ENCODE measurements at regions not wholly inside any gene's neighbourhood (a gene's known extent, or its start where the extent isn't known, plus 50 kb on each side); places are given as distances from the start of the nearest gene placed in this dataset.
"Not testable (repeated sequence)": the region's sequence is repeated elsewhere in the genome, so short reads cannot be mapped to it uniquely, and the experiment has no call there.

DNA sequence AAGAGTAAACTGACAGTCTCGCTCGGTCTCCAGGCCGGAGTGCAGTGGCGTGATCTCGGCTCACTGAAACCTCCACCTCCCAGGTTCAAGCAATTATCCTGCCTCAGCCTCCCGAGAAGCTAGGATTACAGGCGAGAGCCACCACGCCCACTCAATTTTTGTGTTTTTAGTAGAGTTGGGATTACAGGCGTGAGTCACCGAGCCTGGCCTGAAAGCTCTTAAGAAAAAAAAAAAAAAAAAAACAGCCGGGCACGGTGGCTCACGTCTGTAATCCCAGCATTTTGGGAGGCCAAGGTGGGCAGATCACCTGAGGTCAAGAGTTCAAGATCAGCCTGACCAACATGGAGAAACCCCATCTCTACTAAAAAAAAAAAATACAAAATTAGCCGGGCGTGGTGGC, 55.3 kb upstream of the THOC2 start:
- ChIA-PET SMC1A (ENCODE audit: uncharacterized antibody, unreplicated experiment) (interaction anchor here (1.0 to 1.7 kb wide), 2 partner anchors 10 to 45 kb away, joined by 5 to 6 read pairs; no protein-coding TSS in a partner anchor), POLR2A (interaction anchor here (0.6 kb wide), 1 partner anchor 15 kb away, joined by 3 read pairs; no protein-coding TSS in a partner anchor), RAD21 (ENCODE audit: unreplicated experiment) (interaction anchor here (2.7 kb wide), 1 partner anchor 45 kb away, joined by 6 read pairs; no protein-coding TSS in a partner anchor), CTCF (interaction anchor here (0.6 to 2.8 kb wide), 2 partner anchors 10 to 777 kb away, joined by 3 to 10 read pairs; no protein-coding TSS in a partner anchor)
- 69% methylated on average over 13 of the region's 15 CpGs for WGBS (ENCODE audit: insufficient coverage, insufficient replicate concordance, low lambda C conversion rate, missing lambda C conversion rate)
- H3K9ac ChIP-seq (ENCODE audit: control insufficient read depth, insufficient read depth, low read length); H3K9me3 ChIP-seq (replicated peaks; ENCODE audit: control insufficient read depth, insufficient read depth, low read length); FAIRE-seq; in situ Hi-C loops (cut with MboI); H3K4me1 ChIP-seq (ENCODE audit: control insufficient read depth, insufficient read depth, low read length); H3K27me3 ChIP-seq (replicated peaks in 1 of 2; ENCODE audit: control insufficient read depth in 2 of 2, insufficient read depth in 2 of 2, low read length in 1 of 2); H4K20me1 ChIP-seq (ENCODE audit: control insufficient read depth, insufficient read depth); ATAC-seq; H3K4me3 ChIP-seq; DNase-seq (ENCODE audit: low read depth, low spot score); BruUV-seq (replicated peaks); H3K4me2 ChIP-seq (ENCODE audit: control insufficient read depth, insufficient read depth); H3K27ac ChIP-seq (ENCODE audit: control insufficient read depth, insufficient read depth); H3K79me2 ChIP-seq (ENCODE audit: control insufficient read depth, insufficient read depth, low read length); H3K36me3 ChIP-seq (ENCODE audit: control insufficient read depth in 2 of 2, insufficient read depth in 2 of 2, low read length in 1 of 2); H2AFZ ChIP-seq (ENCODE audit: control insufficient read depth, low read depth, low read length): not testable (repeated sequence)
- intact Hi-C loops (cut with micrococcal nuclease; ENCODE audit: unreplicated experiment): loop anchor here (5.0 kb wide), 1 partner anchor 149 kb away; no protein-coding TSS in a partner anchor

DNA sequence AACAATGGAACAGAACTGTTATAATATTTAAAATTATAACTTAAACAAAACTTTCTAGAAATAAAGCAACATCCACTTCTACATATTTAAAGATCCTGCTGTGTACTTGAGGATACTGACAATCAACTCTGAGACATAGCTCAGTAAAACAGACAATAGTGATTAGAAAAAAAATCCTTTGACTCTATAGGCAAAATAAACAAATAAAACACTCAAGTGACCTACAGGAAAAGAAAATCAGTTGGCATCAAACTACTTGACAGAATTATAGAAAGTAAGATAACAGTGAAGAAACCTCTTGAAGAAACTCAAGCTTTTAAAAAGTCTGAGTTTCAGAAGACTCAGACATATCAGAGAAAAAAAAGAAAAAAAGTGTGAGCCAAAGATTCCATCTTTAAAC, 55.9 kb upstream of the THOC2 start:
- Histone ChIP-seq H3K4me2 (ENCODE audit: control insufficient read depth, insufficient read depth) (no peak overlapping the region), H2AFZ (ENCODE audit: control insufficient read depth, low read depth, low read length) (no peak overlapping the region), H3K4me3 (no peak overlapping the region), H3K4me1 (ENCODE audit: control insufficient read depth, insufficient read depth, low read length) (no peaks in the 10 kb centered on the region), H3K27ac (ENCODE audit: control insufficient read depth, insufficient read depth) (no peak overlapping the region), H3K36me3 (ENCODE audit: control insufficient read depth in 2 of 2, insufficient read depth in 2 of 2, low read length in 1 of 2) (no peaks in the 10 kb centered on the region), H3K27me3 (replicated peaks in 1 of 2; ENCODE audit: control insufficient read depth in 2 of 2, insufficient read depth in 2 of 2, low read length in 1 of 2) (no peaks in the 10 kb centered on the region), H4K20me1 (ENCODE audit: control insufficient read depth, insufficient read depth) (no peaks in the 10 kb centered on the region), H3K79me2 (ENCODE audit: control insufficient read depth, insufficient read depth, low read length) (no peaks in the 10 kb centered on the region), H3K9ac (ENCODE audit: control insufficient read depth, insufficient read depth, low read length) (no peak overlapping the region), H3K9me3 (replicated peaks; ENCODE audit: control insufficient read depth, insufficient read depth, low read length) (no peaks in the 10 kb centered on the region)
- RAD21 ChIA-PET (ENCODE audit: unreplicated experiment): no interaction called here
- ATAC-seq (no peak), DNase-seq (ENCODE audit: low read depth, low spot score) (no peak), FAIRE-seq (no peak)
- BruUV-seq (replicated peaks): no TSS peak
- SMC1A ChIA-PET (ENCODE audit: uncharacterized antibody, unreplicated experiment): interaction anchor here (1.0 to 1.7 kb wide), 2 partner anchors 11 to 44 kb away, joined by 5 to 6 read pairs; no protein-coding TSS in a partner anchor
- CTCF ChIA-PET: interaction anchor here (0.9 to 2.8 kb wide), 2 partner anchors 11 to 45 kb away, joined by 3 to 10 read pairs; no protein-coding TSS in a partner anchor
- intact Hi-C loops (cut with micrococcal nuclease; ENCODE audit: unreplicated experiment) (loop anchor here (5.0 kb wide), 1 partner anchor 149 kb away; no protein-coding TSS in a partner anchor), in situ Hi-C loops (cut with MboI) (no loop called here)
- POLR2A ChIA-PET: no interaction called here
- TF ChIP-seq RB1 (IDR thresholded peaks at IDR 0.05; ENCODE audit: borderline replicate concordance) (no peak), SMC3 (IDR thresholded peaks at IDR 0.05; ENCODE audit: borderline replicate concordance, low read length) (no peak), USF2 (IDR thresholded peaks at IDR 0.05; ENCODE audit: borderline replicate concordance, low read depth, low read length) (no peak), RUNX3 (IDR thresholded peaks at IDR 0.05; ENCODE audit: low read length) (no peak), ZBTB40 (IDR thresholded peaks at IDR 0.05; ENCODE audit: borderline replicate concordance) (no peak), STAT1 (conservative IDR thresholded peaks at IDR 0.05) (no peak), MXI1 (IDR thresholded peaks at IDR 0.05; ENCODE audit: low read depth, low read length) (no peak), SPI1 (IDR thresholded peaks at IDR 0.05; ENCODE audit: borderline replicate concordance, insufficient read depth, low read depth, low read length) (no peak), LARP7 (IDR thresholded peaks at IDR 0.05) (no peak), SUPT20H (IDR thresholded peaks at IDR 0.05; ENCODE audit: borderline replicate concordance, control insufficient read depth, low read depth, low read length) (no peak), JUNB (IDR thresholded peaks at IDR 0.05) (no peak)
- TF ChIP-seq, protein P1, sequence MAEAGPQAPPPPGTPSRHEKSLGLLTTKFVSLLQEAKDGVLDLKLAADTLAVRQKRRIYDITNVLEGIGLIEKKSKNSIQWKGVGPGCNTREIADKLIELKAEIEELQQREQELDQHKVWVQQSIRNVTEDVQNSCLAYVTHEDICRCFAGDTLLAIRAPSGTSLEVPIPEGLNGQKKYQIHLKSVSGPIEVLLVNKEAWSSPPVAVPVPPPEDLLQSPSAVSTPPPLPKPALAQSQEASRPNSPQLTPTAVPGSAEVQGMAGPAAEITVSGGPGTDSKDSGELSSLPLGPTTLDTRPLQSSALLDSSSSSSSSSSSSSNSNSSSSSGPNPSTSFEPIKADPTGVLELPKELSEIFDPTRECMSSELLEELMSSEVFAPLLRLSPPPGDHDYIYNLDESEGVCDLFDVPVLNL (IDR thresholded peaks at IDR 0.05; ENCODE audit: low read depth, low read length): no peak

Data from GM12878 (cell line).